GM21576 (cell line): ENCODE measurements at regions not wholly inside any gene's neighbourhood (a gene's known extent, or its start where the extent isn't known, plus 50 kb on each side); places are given as distances from the start of the nearest gene placed in this dataset.
A peak's percentile ranks its signal among the peaks of the same experiment; 100 is the strongest.
"Not testable (repeated sequence)": the region's sequence is repeated elsewhere in the genome, so short reads cannot be mapped to it uniquely, and the experiment has no call there.

Experiments used
- ATAC-seq: cut with Tn5 transposase; IDR thresholded peaks from one replicate; pipeline ENCODE4 v1.9.1; 2021; ENCODE audit warnings: mild to moderate bottlenecking, moderate library complexity; ENCODE audit not compliant: unreplicated experiment

DNA sequence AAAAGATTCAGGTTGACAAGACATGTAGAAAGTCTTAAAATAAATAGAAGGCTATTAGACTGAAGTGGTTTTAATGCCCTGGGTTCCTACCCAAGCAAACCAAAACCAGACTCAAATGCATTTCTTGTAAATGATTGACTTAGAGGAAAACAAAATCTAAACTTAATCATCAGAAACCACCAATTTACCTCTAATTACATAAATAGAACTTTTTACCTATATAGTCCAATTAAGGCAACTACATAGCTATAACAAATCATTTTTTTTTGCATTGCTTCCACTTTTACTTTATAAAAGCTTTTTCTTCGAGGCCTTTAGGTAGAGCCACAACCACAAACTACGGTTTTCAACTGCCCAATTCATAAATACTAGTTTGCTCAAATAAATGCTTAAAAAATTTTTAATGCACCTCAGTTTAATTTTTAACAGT is 231.3 kb upstream of the ARHGEF26 start:
- ATAC-seq = peak; percentile 46

GRCh38 chr3:153892126-153892525 is 229.1 kb upstream of the ARHGEF26 start:
- ATAC-seq = no peak

GRCh38 chr3:153894857-153895256 is 226.3 kb upstream of the ARHGEF26 start:
- no peak for ATAC-seq

DNA sequence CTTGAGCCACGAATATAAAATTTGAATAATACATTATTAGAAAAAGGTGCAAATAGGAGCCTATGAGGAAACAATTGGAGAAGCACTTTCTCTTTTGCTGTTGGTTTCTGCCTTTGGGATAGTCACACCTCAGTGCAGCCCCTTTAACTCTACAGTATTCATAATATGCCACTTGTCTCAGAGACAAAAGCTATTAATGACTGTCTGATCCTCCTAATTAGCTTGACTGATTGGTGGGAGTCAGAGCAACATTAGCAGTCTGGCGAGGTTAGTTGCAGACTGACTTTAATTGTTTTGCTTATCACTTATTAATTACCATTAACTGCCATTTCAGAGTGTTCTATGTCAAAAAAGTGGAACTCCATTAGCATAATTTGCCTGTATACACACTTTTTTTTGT is 225.0 kb upstream of the ARHGEF26 start:
- no peak for ATAC-seq

DNA sequence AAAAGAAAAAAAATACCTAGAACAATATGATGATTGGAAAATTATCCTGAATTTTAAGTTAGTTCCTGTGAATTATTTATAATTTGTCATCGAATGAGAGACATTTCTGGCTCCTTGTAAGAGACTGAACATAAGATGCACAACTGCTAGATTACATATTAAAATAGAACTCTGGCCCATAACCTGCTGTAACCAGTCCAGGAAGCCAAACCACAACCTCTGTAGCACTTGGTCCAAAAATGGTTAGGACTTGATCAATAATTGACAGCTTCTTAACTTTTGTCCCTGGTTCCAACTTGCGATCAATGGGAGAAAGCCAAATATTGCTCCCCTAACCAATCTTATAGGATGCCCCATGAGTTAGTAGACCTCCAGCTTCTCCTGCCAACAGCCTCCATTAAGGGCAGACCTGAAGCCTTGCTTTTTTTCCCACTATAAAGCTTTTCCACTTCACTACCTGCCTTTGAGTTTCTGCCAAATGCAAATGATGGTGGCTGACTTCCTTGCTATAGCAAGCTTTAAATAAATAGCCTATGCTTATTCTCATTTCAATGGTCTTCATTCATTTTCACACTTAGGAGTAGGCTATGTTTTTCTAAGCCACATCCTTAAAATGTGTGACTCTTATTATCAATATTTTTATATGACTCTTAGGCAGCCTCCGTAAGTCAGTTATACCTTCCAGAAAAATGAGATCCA is 224.0 kb upstream of the ARHGEF26 start:
- peak; percentile 73 for ATAC-seq

DNA sequence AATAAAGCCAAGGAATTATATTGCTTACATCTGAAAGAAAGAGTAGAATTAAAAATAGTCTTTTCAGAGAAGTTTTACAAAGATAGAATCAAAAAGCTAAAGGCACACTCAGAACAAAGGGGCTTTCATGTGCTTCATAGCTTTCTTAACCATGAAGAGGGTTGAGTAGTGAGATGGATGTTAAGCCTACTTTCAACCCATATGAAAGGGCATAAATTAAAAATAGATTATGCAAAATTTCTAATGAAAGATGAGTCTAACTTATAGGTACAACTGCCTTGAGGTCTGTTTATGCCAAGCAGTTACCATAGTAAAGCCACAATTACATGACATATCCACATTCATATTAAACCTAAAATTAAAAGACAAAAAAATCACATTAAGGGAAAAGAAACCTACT is 223.3 kb upstream of the ARHGEF26 start:
- ATAC-seq = peak; percentile 66

GRCh38 chr3:153901152-153901551 is 220.0 kb upstream of the ARHGEF26 start:
- no peak for ATAC-seq

DNA sequence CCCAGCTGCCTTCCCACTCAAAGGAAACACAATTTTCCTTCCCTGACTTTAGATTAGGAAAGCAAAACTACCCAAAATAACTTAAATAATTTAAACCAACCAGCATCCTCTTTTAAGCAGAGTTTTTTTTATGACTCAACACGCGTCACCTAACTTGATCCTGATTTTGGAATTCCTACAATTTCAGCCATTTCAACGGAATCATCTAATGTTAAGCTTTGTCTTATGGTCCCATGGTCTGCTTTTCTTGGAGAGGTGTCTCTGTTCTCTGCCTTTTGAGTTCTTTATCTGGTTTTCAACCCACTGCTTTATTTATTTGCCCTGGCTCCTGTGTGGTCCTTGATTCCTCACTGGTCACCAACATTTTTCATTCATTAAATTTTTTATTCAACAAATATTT is 219.2 kb upstream of the ARHGEF26 start:
- ATAC-seq = no peak

DNA sequence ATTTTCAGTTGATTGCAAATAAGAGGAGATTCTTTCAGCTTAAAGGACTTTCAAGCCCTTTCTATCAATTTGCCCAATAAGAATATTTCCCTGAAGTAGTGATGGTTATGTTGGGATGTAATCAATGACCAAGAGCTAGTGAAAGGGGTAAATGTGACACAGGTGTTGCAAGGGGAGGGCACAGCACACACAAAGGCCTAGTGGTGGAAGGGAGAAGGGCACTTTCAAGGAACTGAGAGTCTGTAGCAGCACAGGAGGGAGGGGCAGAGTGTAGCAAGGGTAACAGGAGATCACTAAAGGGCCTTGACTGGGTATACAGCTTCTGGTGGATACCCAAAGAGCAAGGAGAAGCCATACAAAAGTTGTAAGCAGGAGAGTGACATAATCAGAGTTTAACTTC is 217.8 kb upstream of the ARHGEF26 start:
- peak; percentile 78 for ATAC-seq

DNA sequence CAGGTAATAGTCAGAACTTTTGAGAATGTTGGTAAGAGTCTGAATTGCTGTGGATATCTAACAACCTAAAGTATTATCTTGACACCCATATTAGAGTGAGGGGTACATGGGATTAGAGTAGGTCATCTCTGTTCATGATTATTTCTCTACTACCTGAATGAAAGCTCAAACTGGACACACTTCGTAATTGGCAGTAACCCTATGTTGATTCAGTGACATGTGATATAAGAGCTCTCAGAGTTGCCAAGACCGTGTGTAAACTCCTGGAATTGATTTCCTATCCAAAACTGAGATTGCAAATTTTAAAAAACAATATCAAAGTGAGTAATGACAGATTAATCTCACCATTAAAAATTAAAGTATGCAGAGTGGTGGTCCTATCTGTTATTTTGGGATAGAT is 214.8 kb upstream of the ARHGEF26 start:
- no peak for ATAC-seq

DNA sequence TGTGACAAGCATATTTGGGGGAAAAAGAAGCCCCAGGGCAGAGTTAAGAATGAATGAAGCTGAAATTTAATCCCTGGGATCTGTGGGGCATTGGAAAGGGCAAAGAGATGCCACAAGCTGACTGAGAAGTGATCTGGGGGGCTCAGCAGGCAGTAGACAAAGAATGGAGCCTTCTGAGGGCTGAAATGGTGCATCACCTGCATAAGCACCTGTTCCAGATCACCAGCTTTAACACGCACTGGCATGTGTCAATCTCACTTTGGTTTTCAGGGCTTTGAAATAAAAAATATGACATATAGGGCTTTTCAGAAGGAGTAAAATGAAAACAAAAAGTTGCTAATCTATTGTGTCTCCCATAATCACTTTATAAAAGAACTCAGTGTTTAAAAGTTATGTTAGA is 210.8 kb upstream of the ARHGEF26 start:
- ATAC-seq = no peak

DNA sequence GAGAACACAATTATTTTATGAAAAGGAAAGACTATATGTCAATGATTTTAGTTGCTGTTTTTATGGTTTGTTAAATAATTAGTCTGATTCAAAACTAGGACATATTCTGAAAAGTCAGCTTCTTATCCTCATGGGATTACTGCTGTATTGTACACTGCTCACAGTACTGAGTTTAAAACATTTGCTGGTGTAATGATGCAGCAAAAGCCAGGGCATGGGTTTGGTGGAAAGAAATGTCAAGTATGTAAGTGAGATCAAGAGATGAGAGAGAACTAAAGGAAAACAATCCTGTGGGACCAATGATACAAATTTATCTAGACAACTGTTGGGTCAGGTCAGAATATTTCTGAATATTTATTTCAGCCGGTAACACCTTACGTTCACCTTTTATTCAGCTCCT is 210.1 kb upstream of the ARHGEF26 start:
- no peak for ATAC-seq

DNA sequence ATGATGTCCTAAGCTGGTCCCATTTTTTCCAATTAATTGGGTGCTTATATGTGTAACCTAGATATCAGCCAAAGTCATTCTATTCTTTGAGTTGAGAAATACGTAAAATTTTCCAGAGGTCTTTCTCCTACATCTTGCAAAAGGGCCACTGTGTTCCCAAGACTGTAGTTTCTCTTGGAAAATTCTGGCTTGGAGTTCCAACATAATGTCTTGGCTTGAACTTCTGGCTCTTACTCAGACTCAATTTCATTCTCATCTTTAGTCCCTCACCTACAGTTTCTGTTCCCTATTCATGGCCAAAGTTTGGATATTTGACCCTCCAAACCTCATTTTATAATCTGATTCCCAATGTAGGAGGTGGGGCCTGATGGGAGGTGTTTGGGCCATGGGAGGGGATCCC is 201.4 kb upstream of the ARHGEF26 start:
- no peak for ATAC-seq

GRCh38 chr3:153921826-153922225 is 199.4 kb upstream of the ARHGEF26 start:
- ATAC-seq = no peak

DNA sequence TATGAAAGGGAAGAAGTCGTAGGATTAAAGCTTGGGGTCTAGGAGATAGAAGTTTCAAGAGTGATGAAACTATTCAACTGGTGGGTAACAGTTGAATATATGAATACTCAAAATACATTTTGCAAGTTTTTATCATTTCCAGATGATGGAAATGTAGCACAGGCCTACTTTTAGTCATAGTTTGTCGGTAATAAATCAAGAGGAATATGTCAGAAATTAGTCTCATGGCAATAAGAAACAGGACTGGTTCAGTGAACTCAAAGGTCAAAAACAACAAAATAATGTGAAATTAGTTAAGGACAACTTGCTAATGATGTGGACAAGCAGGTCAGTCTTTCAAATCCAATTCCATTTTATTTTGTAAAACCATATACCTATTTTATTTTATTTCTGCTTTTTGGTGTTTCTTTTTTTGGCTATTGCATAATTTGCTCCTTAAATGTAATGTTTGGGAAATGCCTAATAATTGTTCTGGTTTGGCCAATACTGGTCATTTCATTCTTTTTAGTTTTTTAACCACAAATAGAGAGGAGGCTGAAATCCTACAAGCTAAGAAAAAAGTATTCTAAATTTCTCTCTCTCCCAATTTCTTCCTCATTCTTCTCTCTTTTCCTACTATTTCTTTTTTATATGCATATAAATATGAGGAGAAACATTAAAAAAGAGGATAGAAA is 195.2 kb upstream of the ARHGEF26 start:
- no peak for ATAC-seq

DNA sequence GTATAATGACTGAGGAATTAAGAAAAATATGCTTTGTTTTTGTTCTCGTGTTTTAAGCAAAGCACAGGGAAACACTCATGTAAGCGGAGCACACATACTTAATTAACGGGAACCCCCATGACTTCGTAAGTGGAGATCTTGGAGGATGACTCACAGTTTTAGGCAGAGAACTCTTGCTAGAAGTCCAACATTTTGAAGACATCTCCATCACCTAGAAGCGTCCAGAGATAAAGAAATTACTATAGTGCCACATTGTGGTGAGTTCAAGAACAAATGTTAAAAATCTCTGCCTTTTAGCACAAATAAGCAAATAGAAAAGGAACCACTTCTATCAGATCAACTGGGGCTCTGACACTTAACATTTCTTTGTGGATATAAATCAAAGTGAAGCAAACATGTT is 194.1 kb upstream of the ARHGEF26 start:
- ATAC-seq = no peak

DNA sequence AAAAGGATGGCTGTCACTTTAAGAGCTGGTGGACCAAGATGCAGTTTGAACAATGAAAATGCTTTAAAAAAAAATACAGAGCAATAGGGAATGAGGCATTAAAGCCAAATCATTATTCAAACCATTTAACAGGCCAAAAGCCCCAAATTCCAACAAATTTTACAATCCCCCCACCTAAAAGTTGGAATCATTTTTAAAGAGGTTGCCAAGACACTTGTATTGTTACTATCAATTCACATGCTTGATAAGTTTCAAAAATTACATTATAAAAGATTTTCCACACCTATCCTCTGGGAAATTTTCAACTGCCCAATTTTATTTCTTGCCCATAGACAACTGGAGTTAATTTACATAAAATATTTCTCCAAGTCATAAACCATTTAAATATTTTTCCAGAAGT is 192.3 kb upstream of the ARHGEF26 start:
- ATAC-seq = no peak

DNA sequence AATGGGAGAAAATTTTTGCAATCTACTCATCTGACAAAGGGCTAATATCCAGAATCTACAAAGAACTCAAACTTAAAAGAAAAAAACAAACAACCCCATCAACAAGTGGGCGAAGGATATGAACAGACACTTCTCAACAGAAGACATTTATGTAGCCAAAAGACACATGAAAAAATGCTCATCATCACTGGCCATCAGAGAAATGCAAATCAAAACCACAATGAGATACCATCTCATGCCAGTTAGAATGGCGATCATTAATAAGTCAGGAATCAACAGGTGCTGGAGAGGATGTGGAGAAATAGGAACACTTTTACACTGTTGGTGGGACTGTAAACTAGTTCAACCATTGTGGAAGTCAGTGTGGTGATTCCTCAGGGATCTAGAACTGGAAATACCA is 187.7 kb upstream of the ARHGEF26 start:
- not testable (repeated sequence) for ATAC-seq

DNA sequence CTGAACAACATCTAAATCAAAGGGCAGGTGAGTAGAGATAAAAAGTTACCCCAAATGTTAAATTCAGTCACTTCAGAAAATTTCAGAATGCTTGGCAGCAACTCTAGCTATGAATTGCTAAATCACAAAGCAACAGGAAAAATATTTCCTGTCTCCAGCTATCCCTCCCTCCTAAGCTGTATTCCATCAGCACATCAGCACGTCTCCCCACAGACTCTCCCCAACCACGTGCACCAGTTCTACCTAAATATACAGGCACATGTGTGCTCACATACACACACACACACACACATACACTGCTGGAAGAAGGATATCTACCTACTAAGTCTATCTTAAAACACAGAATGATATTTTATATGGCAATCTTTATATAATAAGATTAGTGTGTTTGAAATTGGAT is 177.1 kb upstream of the ARHGEF26 start:
- ATAC-seq = no peak

DNA sequence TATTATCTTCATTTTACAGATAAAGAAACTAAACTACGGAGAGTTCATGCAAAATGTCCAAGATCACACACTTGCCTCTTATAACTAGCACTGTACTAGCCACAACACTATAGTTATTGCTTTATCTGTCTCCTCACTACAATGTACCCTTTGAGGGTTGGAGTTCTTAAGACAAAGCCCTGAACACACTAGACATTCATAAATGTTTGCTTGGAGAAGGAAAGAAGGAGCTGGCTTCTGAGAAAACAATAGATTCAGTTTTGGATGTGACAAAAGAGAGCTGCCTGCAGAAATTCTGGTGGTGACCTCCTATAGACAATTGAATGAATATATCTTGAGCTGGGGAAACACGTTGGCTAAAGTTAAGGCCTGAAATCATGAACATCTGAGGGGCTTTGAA is 169.9 kb upstream of the ARHGEF26 start:
- no peak for ATAC-seq

DNA sequence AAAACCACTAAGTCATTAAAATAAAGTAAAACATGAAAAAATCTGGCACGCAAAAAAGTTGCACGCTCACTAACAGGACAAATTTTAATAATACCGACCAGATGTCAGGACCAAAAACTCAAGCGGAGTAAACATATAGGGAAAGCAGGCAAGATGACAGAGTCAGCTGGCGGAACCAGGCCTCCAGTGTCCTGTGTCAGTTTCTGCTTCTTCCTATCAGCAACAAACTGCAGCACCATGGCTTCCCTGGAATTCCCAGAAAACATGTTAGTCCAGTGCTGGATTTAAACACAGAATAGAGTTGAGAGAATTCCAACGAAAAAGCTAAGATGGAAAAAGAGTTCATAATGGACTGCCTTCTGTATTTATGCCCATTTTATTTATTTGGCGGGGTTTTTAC is 169.1 kb upstream of the ARHGEF26 start:
- ATAC-seq = no peak

DNA sequence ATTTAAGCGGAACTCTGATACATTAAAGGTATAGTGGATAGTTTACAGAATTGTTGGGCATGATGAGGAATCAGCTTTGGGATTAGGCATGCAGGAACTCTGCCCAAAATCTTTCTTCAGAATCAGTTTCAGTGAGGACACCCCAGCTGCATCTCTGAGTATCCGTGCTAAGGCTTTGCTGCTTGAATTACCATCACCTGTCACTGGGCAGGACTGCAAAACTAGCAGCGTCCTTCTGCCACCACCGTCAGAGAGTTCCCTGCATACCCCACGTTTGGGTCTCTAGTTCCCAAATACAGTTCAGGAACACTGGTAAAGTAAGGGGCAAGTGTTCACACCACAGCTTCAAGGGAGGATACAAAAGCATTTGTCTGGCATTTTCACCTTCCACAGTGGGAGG is 164.6 kb upstream of the ARHGEF26 start:
- ATAC-seq = no peak

- ATAC-seq = no peak
Measured at GRCh38 chr3:153957421-153957820, 163.8 kb upstream of the ARHGEF26 start.
